GM19328 (cell line): ENCODE measurements at regions not wholly inside any gene's neighbourhood (a gene's known extent, or its start where the extent isn't known, plus 50 kb on each side); places are given as distances from the start of the nearest gene placed in this dataset.
"Not testable (repeated sequence)": the region's sequence is repeated elsewhere in the genome, so short reads cannot be mapped to it uniquely, and the experiment has no call there.

ENCODE experiments used
- ATAC-seq: cut with Tn5 transposase; IDR thresholded peaks from one replicate; pipeline ENCODE4 v1.9.1; 2021; ENCODE audit warnings: mild to moderate bottlenecking, moderate library complexity; ENCODE audit not compliant: unreplicated experiment

GRCh38 chr9:41075671-41076070 is 52.8 kb downstream of the FOXD4L6 start:
- not testable (repeated sequence) for ATAC-seq

GRCh38 chr9:41074356-41074942 is 54.0 kb downstream of the FOXD4L6 start:
- peak; percentile 80 for ATAC-seq

DNA sequence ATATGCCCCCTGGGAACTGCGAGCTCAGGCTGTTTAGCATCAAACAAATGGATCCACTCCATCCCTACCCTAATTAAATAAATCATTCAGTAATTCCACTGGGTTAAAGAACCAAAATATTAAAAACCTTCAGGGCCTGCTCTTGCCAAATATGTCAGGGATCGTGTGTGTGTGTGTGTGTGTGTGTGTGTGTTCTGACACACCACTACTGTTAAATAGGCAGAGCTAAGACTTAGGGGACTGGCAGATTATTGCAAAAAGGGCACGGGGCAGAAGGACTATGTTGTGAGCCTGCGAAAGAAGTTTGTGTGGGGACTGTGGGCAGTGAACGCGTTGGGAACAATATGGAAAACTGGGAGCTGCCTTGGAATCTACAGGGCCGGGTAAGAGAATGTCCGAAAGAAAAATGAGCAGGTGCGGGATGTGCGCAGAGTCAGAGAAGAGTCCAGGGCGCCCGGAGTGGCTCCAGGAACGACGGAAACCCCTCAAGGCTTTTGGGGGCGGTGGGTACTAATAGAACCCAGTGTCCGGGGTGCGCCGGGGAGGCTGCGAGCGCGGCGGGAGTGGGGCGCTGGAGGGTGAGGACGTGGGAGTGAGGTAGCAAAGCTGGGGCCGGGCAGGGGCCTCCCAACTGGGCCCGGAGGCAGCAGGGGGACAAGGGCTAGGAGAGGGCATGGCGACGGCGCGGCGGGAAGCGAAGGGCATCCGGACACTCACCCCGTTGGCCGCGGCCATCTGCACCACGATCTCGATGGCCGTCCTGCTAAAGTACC is 54.8 kb downstream of the FOXD4L6 start:
- not testable (repeated sequence) for ATAC-seq

GRCh38 chr9:41064125-41064795 is 64.2 kb downstream of the FOXD4L6 start:
- ATAC-seq, result not testable (repeated sequence)

DNA sequence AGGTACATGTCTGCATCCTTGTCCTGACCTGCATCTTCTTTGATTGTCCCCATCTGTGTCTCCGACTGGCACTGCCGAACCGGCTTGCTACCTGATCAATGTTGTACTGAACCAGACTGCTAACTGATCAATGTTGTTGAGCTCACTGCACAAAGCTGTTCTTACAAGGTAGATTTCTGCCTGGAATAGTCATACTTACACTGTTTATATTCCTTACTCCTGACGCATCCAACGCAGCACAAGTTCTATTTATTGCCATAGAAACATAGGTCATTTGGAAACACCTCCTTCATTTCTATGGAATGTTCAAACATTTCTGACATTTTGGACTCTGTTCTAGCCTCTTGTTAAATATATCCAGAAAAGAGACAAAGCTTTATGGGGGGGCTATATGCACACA is 65.2 kb downstream of the FOXD4L6 start:
- ATAC-seq, result not testable (repeated sequence)

DNA sequence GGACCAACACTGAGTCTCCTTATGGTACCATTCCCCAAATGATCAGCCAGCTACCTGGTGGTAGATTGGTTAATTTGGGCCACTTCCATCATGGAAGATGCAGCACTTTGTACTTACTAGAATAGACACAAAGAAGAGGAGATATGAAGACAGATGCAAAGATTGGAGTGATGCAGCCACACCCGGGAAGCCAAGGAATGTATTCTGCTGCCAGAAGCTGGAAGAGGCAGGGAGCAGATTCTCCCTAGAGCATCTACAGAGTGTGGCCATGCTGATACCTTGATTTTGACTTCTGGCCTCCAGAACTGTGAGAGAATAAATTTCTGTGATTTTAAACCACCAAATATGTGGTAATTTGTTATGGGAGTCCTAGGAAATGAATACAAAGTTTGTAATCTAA is 68.9 kb downstream of the FOXD4L6 start:
- ATAC-seq, result not testable (repeated sequence)

DNA sequence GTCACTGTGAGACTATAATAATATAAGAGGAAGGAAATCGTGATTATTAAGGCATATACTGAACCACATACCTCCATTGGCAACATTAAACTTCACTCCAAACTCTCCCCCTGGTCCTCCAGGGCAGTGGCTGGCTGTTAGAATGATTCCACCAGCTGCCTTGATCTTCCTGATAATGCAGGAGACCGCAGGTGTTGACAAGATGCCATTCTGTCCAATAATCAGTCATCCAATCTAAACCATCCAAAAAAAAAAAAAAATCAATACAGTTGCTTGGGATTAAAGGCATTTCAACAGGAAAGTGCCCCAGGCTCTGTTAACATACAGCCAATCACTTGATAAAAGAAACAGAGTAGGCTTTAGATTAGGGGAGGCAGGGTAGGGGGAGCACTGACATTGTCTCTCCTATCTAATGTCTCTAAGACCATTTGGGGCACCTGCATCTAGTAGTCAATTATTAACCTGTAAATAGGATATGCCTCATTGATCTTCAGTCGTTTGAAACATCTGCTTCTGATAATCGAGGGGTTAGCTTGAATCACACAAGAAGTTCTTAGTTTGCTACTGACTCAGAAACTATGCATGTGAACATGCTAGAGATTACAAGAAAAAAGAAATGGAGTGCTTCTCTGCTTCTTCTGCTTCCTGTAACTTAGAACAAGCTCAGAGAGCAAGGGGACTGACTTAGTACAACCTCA is 74.7 kb downstream of the FOXD4L6 start:
- peak; percentile 56 for ATAC-seq

DNA sequence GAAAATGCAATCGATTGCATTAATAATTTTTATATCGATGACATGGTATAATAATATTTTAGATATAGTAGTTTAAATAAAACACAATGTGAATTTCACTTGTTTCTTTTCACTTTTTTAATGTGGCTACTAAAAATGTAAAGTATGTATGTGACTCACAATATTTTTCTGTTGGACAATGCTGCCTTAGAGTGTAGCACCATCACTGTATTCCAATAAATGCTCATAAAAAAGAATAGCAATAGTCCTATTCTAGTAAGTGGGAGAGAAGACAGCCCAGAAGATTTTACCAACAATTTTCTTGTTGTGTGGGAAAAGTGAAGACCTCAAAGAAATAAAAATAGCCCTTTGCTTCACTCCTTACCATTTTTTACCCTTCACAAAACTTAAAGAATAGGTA is 79.8 kb downstream of the FOXD4L6 start:
- not testable (repeated sequence) for ATAC-seq

DNA sequence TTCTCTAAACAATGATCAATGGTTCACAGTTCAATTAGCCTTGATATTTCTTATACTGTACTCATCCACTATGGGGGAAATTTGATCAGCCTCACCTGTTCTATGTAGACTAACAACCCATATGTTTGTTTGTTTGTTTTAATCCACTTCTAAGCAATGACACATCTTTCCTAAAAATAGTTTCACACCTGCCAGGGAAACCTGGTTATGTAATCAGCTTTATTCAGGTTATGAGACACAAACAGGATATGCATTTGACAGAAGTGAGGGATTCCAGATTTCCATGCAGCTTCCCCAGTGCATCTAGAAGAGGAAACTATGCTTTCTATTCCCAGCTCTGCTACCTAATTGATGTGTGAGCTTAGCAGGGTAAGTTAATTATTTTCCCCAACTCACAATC is 80.7 kb downstream of the FOXD4L6 start:
- ATAC-seq, result not testable (repeated sequence)

- not testable (repeated sequence) for ATAC-seq
Measured at GRCh38 chr9:41044930-41045329, 83.6 kb downstream of the FOXD4L6 start.

- not testable (repeated sequence) for ATAC-seq
Measured at GRCh38 chr9:41043433-41043832, 85.0 kb downstream of the FOXD4L6 start.

DNA sequence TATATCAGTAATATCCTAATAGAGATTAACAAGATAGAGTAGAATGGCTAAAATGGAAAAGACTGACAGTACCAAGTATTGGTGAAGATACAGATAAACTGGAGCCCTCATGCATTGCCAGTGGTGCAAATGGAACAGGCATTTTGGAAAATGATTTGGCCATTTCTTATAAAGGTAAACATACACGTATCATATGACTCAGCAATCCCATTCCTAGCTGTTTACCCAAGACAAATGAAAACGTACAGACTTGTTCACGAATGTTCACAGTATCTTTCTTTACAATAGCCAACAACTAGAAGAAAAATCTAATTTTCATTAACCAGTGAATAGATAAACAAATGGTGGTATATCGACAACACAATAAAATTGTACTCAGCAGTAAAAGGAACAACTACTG is 86.4 kb downstream of the FOXD4L6 start:
- ATAC-seq, result not testable (repeated sequence)

GRCh38 chr9:41040705-41041342 is 87.7 kb downstream of the FOXD4L6 start:
- ATAC-seq, result not testable (repeated sequence)

DNA sequence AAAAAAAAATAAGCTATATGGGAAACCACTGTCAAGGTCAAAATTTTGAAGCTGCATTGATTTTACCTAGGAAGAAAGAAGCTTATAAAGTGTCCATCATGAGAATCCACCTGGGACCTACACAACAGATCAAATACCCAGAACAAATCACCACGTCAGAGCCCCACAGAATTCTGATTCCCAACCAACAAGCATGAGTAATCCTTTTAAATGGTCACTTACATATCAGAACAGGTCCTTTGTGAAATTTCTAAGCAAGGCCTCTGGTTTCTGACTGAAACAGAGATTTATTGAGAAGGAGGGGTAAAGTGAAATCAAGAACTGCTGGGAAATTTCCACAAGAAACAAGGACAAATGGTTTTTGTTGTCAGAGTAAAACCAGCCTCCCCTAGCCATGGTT is 93.2 kb downstream of the FOXD4L6 start:
- ATAC-seq, result not testable (repeated sequence)

DNA sequence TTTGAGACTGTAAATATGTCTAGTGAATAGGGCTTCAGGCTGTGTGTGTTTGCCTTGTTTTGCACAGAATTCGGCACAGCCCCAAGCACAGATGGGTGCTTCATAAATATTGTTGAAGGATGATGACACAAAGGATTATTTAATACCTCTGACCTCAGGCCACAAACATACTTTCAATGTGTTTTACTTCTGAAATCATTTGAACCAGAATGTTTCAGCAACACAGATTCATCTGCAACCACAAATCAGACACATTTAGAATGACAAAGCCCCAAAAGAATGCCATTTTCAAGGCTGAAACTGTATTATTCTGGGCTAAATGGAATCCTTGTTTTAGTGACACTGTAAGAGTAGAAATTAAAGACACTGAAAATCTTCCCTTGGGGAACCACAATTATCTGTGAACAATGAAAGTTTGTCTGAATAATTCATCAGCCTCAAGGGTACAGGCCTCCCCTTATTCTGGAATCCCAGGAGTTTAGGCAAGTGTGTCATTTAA is 93.7 kb downstream of the FOXD4L6 start:
- not testable (repeated sequence) for ATAC-seq

DNA sequence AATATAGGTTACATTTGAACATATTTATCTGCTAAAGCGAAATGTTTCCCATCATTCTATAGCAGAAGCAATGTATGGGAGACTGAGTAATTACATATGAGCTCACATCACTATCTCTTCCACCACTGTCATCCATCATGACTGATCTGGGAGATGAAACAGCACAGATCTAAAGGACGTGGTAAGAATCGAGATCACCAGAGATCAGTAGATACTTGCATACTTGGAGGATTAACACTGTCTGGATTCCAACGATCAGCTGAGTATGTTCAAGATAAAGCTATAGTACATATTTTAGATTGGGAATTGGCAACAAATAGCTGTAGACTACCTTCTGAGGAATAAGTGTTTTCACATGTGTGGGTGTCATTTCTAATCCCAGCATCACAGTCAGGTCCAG is 94.6 kb downstream of the FOXD4L6 start:
- ATAC-seq, result not testable (repeated sequence)

- not testable (repeated sequence) for ATAC-seq
Measured at GRCh38 chr9:41033360-41033759, 95.1 kb downstream of the FOXD4L6 start.

DNA sequence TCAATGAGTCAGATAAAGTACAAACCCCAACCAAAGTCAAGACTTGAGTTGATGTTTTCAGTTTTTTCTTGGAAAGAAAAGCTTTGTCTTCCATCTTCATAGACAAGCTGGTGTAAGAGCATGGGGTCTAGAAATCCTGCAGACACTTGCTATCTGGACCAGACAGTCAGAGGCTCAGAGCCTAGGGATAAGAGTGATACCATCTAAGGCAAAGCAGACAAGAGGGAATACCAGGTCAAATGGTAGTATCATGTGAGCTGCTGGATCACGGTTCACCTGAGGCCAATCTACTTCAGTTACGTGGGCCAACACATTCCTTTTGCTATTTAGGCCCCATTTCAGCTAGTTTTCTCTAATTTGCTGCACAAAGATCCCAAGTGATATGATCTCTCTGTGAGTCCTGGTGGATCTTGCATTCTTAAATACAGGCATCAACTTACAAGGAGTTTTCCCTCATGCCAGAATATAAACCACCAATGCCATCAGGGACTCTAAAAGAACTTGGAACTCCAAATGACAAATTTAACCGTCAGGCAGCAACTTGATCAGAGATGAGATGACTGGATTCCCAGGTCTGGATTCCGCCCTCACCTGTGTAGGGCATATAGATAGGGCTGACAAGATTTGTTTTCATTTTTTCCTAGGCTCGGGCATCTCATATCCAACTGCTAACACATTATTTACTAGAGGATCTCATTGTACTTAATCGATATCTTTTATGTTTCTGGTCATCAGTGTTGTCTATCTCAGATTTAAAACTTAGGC is 101.4 kb downstream of the FOXD4L6 start:
- not testable (repeated sequence) for ATAC-seq

GRCh38 chr9:41022365-41022764 is 106.1 kb downstream of the FOXD4L6 start:
- not testable (repeated sequence) for ATAC-seq
